CD4-positive, alpha-beta T cell (primary cell): ENCODE measurements at regions not wholly inside any gene's neighbourhood (a gene's known extent, or its start where the extent isn't known, plus 50 kb on each side); places are given as distances from the start of the nearest gene placed in this dataset.

Source experiments
- ATAC-seq: fragments of 200-7000 bp; cut with Tn5 transposase; one replicate; pipeline ENCODE4 v1.10.0; 2022; ENCODE audit warnings: mild to moderate bottlenecking; ENCODE audit not compliant: poor library complexity
- CTCF ChIA-PET: fragments of 350-600 bp; sonication (Branson Sonifier 250); formaldehyde crosslinking; loops from one replicate; lab custom pipeline; 2021; ENCODE audit warnings: antibody characterized with exemption, inconsistent platforms; lab: Charles Lee
- POLR2A ChIA-PET: fragments of 350-600 bp; sonication (Branson Sonifier 250); formaldehyde crosslinking; loops from one replicate; lab custom pipeline; 2021; ENCODE audit warnings: antibody characterized with exemption, inconsistent platforms; lab: Charles Lee
- DNase-seq, 14 experiments: peaks; one replicate each; pipeline ENCODE4 v3.0.0-alpha.2; 2013 to 2020; ENCODE audit warnings: mixed read lengths in 2 of 14
- H3K27ac ChIP-seq, 2 donors: one replicate each; pipeline versions ENCODE4 v1.5.1 to v1.7.0; 2013; ENCODE audit warnings: low read length in 2 of 2, low read depth in 1 of 2, mild to moderate bottlenecking in 1 of 2
- H3K27me3 ChIP-seq, 2 experiments: 1 replicate in 1 of 2; 2 replicates in 1 of 2; pipeline versions ENCODE4 v1.6.1 to v1.7.0; 2013; ENCODE audit warnings: low read length in 2 of 2, control low read depth in 1 of 2, mild to moderate bottlenecking in 1 of 2, moderate library complexity in 1 of 2; ENCODE audit not compliant: insufficient read depth in 2 of 2, control insufficient read depth in 1 of 2
- H3K36me3 ChIP-seq: one replicate; pipeline ENCODE4 v1.6.1; 2013; ENCODE audit warnings: low read length, control low read depth; ENCODE audit not compliant: insufficient read depth
- H3K4me1 ChIP-seq: one replicate; pipeline ENCODE4 v1.6.1; 2013; ENCODE audit warnings: low read length, control low read depth; ENCODE audit not compliant: insufficient read depth
- H3K4me3 ChIP-seq: one replicate; pipeline ENCODE4 v1.5.1; 2013; ENCODE audit warnings: mild to moderate bottlenecking, low read length, moderate library complexity
- H3K9me3 ChIP-seq, 2 experiments: 1 replicate in 1 of 2; 2 replicates in 1 of 2; pipeline versions ENCODE4 v1.6.1 to v1.7.0; 2013; ENCODE audit warnings: low read length in 2 of 2, mild to moderate bottlenecking in 2 of 2, control low read depth in 1 of 2, moderate library complexity in 1 of 2; ENCODE audit not compliant: control insufficient read depth in 1 of 2, insufficient read depth in 1 of 2
- H3K27ac Mint-ChIP-seq: one replicate; pipeline ENCODE4 v1.8.0; 2020; ENCODE audit warnings: mixed read lengths
- H3K27me3 Mint-ChIP-seq: one replicate; pipeline ENCODE4 v1.8.0; 2021; ENCODE audit warnings: mixed read lengths
- H3K36me3 Mint-ChIP-seq: one replicate; pipeline ENCODE4 v1.8.0; 2021; ENCODE audit warnings: low read depth, mixed read lengths
- H3K4me1 Mint-ChIP-seq: one replicate; pipeline ENCODE4 v1.8.0; 2021; ENCODE audit warnings: low read depth, mixed read lengths
- H3K4me3 Mint-ChIP-seq: one replicate; pipeline ENCODE4 v1.8.0; 2020; ENCODE audit warnings: mild to moderate bottlenecking, mixed read lengths
- H3K9me3 Mint-ChIP-seq: one replicate; pipeline ENCODE4 v1.8.0; 2020; ENCODE audit warnings: mixed read lengths
- intact Hi-C, 2 experiments: fragments of 100-400 bp; cut with DNase I in 1 of 2; cut with micrococcal nuclease in 1 of 2; formaldehyde crosslinking; loops; one replicate each; pipeline versions ENCODE4 v1.15.1 to v1.9.0; 2023 to 2025; cut with DNase I, micrococcal nuclease
- TF ChIP-seq, protein P1 (sequence below): fragments of 200-600 bp; IDR thresholded peaks from one replicate; pipeline ENCODE4 v1.8.0; 2022; ENCODE audit warnings: antibody characterized with exemption, mild to moderate bottlenecking

DNA sequence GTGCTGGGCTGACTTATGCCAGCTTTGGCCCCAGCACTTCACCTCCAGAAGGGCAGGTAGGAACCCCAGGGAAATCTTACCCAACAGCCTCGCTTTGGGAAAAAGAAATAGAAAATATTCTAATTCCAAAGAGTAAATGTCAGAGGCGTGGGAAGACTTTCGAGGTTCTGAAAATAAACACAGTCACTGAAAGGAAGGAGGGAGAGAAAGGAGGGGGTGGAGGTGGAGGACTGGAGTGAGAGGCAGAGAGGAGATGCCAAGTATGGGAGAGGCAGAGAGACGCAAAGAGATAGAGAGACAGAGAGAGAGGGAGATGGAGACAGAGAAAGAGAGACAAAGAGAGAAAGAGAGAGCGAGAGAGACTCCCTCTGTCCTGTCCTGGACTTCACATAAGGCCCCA is 395.0 kb downstream of the PTPRU start:
- ChIA-PET POLR2A (no interaction called here), CTCF (no interaction called here)
- TF ChIP-seq, protein P1, sequence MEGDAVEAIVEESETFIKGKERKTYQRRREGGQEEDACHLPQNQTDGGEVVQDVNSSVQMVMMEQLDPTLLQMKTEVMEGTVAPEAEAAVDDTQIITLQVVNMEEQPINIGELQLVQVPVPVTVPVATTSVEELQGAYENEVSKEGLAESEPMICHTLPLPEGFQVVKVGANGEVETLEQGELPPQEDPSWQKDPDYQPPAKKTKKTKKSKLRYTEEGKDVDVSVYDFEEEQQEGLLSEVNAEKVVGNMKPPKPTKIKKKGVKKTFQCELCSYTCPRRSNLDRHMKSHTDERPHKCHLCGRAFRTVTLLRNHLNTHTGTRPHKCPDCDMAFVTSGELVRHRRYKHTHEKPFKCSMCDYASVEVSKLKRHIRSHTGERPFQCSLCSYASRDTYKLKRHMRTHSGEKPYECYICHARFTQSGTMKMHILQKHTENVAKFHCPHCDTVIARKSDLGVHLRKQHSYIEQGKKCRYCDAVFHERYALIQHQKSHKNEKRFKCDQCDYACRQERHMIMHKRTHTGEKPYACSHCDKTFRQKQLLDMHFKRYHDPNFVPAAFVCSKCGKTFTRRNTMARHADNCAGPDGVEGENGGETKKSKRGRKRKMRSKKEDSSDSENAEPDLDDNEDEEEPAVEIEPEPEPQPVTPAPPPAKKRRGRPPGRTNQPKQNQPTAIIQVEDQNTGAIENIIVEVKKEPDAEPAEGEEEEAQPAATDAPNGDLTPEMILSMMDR: no peak
- H3K27ac ChIP-seq: no peak overlapping the region
- ATAC-seq (no peak), DNase-seq (no peak)
- H3K9me3 ChIP-seq: peaks cover 0 to 16% of the 10 kb centered on the region in 2 experiments
- Mint-ChIP-seq H3K4me3 (no peak overlapping the region), H3K36me3 (no peaks in the 10 kb centered on the region), H3K27me3 (peaks cover 26% of the 10 kb centered on the region), H3K27ac (no peak overlapping the region), H3K9me3 (no peaks in the 10 kb centered on the region), H3K4me1 (no peaks in the 10 kb centered on the region)
- H3K4me3 ChIP-seq: no peak overlapping the region
- H3K4me1 ChIP-seq: no peaks in the 10 kb centered on the region
- intact Hi-C loops: no loop called here
- no peaks in the 10 kb centered on the region for H3K36me3 ChIP-seq
- H3K27me3 ChIP-seq: peaks cover 0 to 4% of the 10 kb centered on the region in 2 experiments

- Mint-ChIP-seq H3K4me1 (no peaks in the 10 kb centered on the region), H3K9me3 (no peaks in the 10 kb centered on the region), H3K36me3 (no peaks in the 10 kb centered on the region), H3K27me3 (peaks cover 26% of the 10 kb centered on the region), H3K4me3 (no peak overlapping the region), H3K27ac (no peak overlapping the region)
- peaks cover 0 to 15% of the 10 kb centered on the region in 2 experiments for H3K9me3 ChIP-seq
- intact Hi-C loops: no loop called here
- H3K4me3 ChIP-seq: no peak overlapping the region
- H3K27me3 ChIP-seq: peaks cover 0 to 4% of the 10 kb centered on the region in 2 experiments
- TF ChIP-seq, protein P1: no peak
- CTCF ChIA-PET: no interaction called here
- ATAC-seq (no peak), DNase-seq (no peak)
- H3K27ac ChIP-seq: no peak overlapping the region
- H3K36me3 ChIP-seq: no peaks in the 10 kb centered on the region
- H3K4me1 ChIP-seq: no peaks in the 10 kb centered on the region
- POLR2A ChIA-PET: no interaction called here
Measured at GRCh38 chr1:29630756-29631155, 394.4 kb downstream of the PTPRU start.

DNA sequence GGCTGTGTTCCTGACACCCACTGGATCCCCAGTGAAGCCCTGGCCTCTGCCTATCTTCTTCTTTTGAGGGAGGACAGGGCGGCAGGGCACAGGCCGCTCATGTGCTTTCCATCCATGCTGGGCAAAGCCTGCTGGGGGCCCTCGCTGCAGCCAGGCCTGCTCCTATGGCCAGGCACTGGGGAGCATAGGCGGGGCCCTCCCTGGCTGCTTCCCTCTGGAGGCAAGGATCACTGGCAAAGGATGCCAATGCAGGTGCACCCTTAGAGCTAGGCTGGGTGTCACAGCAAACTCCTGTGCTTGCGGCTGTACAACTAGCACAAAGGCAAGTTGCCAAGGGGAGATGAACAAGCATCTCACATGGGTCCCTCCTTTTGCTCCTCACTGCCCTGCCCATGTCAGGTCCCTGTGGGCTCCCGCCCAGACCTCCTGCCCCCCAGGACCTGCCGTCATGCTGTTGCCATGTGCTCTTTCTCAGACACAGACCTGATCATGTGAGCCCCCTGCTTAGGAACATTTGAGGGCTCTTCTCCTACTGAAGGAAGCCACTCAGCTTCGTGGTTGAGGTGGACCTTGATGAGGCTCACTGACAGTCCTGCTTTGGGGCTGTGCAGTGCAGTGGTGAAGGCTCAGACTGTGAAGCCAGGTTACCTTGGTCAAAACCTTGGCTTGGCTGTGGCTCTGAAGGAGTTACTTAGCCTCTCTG is 393.6 kb downstream of the PTPRU start:
- H3K4me1 Mint-ChIP-seq: no peaks in the 10 kb centered on the region
- H3K27me3 Mint-ChIP-seq: peaks cover 34% of the 10 kb centered on the region
- Histone ChIP-seq H3K9me3 (peaks cover 0 to 12% of the 10 kb centered on the region in 2 experiments), H3K36me3 (no peaks in the 10 kb centered on the region), H3K27me3 (no peaks in the 10 kb centered on the region), H3K27ac (no peak overlapping the region), H3K4me3 (no peak overlapping the region), H3K4me1 (no peaks in the 10 kb centered on the region)
- ChIA-PET CTCF (no interaction called here), POLR2A (no interaction called here)
- no peak overlapping the region for H3K27ac Mint-ChIP-seq
- H3K9me3 Mint-ChIP-seq: no peaks in the 10 kb centered on the region
- DNase-seq: no peak
- no peaks in the 10 kb centered on the region for H3K36me3 Mint-ChIP-seq
- ATAC-seq: no peak
- intact Hi-C loops: no loop called here
- TF ChIP-seq, protein P1: no peak
- H3K4me3 Mint-ChIP-seq: no peak overlapping the region
